Transverse colon (tissue), 4 donors: ENCODE measurements at regions not wholly inside any gene's neighbourhood (a gene's known extent, or its start where the extent isn't known, plus 50 kb on each side); places are given as distances from the start of the nearest gene placed in this dataset.

Experiments
- DNase-seq: peaks from one replicate; pipeline ENCODE4 v3.0.0-alpha.2; 2019
- H3K27ac ChIP-seq, 4 donors: fragments of 200-600 bp; sonication (generic); 2 replicates each; pipeline ENCODE4 v1.5.1; 2016 to 2018; ENCODE audit warnings: inconsistent platforms in 4 of 4
- H3K27me3 ChIP-seq: fragments of 200-600 bp; sonication (generic); 2 replicates; pipeline ENCODE4 v1.5.1; 2017; ENCODE audit warnings: inconsistent platforms
- H3K36me3 ChIP-seq, 4 donors: fragments of 200-600 bp; sonication (generic); 2 replicates each; pipeline ENCODE4 v1.5.1; 2017 to 2019; ENCODE audit warnings: inconsistent platforms in 4 of 4
- H3K4me1 ChIP-seq, 4 donors: fragments of 200-600 bp; sonication (generic); 2 replicates each; pipeline ENCODE4 v1.5.1; 2017 to 2020; ENCODE audit warnings: inconsistent platforms in 4 of 4
- H3K4me3 ChIP-seq, 4 donors: fragments of 200-600 bp; sonication (generic); 1 replicate in 1 of 4; 2 replicates in 3 of 4; pipeline versions ENCODE4 v1.5.1 to v1.6.1; 2017 to 2019; ENCODE audit warnings: inconsistent platforms in 4 of 4
- H3K9me3 ChIP-seq, 2 donors: fragments of 200-600 bp; sonication (generic); 2 replicates each; pipeline ENCODE4 v1.5.1; 2017 to 2019; ENCODE audit warnings: inconsistent platforms in 2 of 2
- CTCF ChIP-seq, 5 experiments: fragments of 200-600 bp in 3 of 5; fragments of 450-650 bp in 2 of 5; sonication (generic) in 3 of 5; IDR thresholded peaks; 1 replicate in 2 of 5; 2 replicates in 3 of 5; pipeline ENCODE4 v1.5.1; 2016 to 2017; ENCODE audit warnings: antibody characterized with exemption in 5 of 5, inconsistent platforms in 3 of 5, mild to moderate bottlenecking in 2 of 5, moderate library complexity in 1 of 5
- EP300 ChIP-seq: sonication (generic); formaldehyde crosslinking; IDR thresholded peaks from one replicate; pipeline ENCODE4 v1.6.1; 2017; ENCODE audit warnings: antibody characterized with exemption, low read depth
- POLR2A ChIP-seq: fragments of 450-650 bp; IDR thresholded peaks from one replicate; pipeline ENCODE4 v1.6.1; 2016; ENCODE audit warnings: antibody characterized with exemption, mild to moderate bottlenecking, moderate library complexity
- POLR2AphosphoS5 ChIP-seq, 3 donors: sonication (generic); formaldehyde crosslinking; IDR thresholded peaks; one replicate each; pipeline ENCODE4 v1.6.1; 2016; ENCODE audit warnings: antibody characterized with exemption in 3 of 3
- WGBS, 2 donors: methylation state at CpG; one replicate each; pipeline ENCODE4 v1.1.5; 2018; ENCODE audit warnings: low coverage in 1 of 2; 5-methylcytosine and 5-hydroxymethylcytosine counted together
- in situ Hi-C, 4 donors: fragments of 200-750 bp; cut with MboI; loops; one replicate each; pipeline versions ENCODE4 v1.15.0 to v1.15.1; 2017; ENCODE audit warnings: low sequenced_read_pairs in 3 of 4, low pct_ligation_motif_present in 1 of 4, low pct_unique_long_range_greater_than_20kb in 1 of 4
- intact Hi-C: fragments of 100-400 bp; cut with DNase I; formaldehyde crosslinking; loops from one replicate; pipeline ENCODE4 v1.15.1; 2023; ENCODE audit warnings: low total_unique reads

- no peak for DNase-seq
- Histone ChIP-seq H3K9me3 (no peaks in the 10 kb centered on the region), H3K4me1 (peaks cover 0 to 4% (median 0%) of the 10 kb centered on the region in 4 donors), H3K27me3 (no peaks in the 10 kb centered on the region), H3K36me3 (no peaks in the 10 kb centered on the region), H3K27ac (peak overlapping the region in 1 of 4 donors; percentile 52), H3K4me3 (no peak overlapping the region)
- no peak for TF ChIP-seq CTCF (IDR thresholded peaks at IDR 0.05)
- no peak for TF ChIP-seq POLR2AphosphoS5 (IDR thresholded peaks at IDR 0.05)
- TF ChIP-seq EP300: no peak
- in situ Hi-C loops: no loop called here
- 69% methylated on average over 3 of the region's 3 CpGs for WGBS, 2 donors
- intact Hi-C loops: no loop called here
Observed at GRCh38 chr5:158486566-158486965, 613.1 kb downstream of the EBF1 start.

GRCh38 chr5:158485604-158486081 lies 614.1 kb downstream of the EBF1 start:
- Histone ChIP-seq H3K4me3 (no peak overlapping the region), H3K27ac (peak overlapping the region in 2 of 4 donors; percentile 6 to 10), H3K36me3 (no peaks in the 10 kb centered on the region), H3K9me3 (no peaks in the 10 kb centered on the region), H3K4me1 (peaks cover 0 to 4% (median 0%) of the 10 kb centered on the region in 4 donors), H3K27me3 (no peaks in the 10 kb centered on the region)
- intact Hi-C loops: no loop called here
- DNase-seq: no peak
- WGBS, 2 donors: 48% methylated on average over 6 of the region's 6 CpGs; no CpG with 5 or more reads in 1 of the 2 donors
- TF ChIP-seq CTCF (IDR thresholded peaks at IDR 0.05) (no peak), POLR2AphosphoS5 (IDR thresholded peaks at IDR 0.05) (no peak), POLR2A (no peak), EP300 (no peak)
- in situ Hi-C loops: no loop called here

- Histone ChIP-seq H3K36me3 (no peaks in the 10 kb centered on the region), H3K9me3 (no peaks in the 10 kb centered on the region), H3K27me3 (no peaks in the 10 kb centered on the region), H3K4me3 (no peak overlapping the region), H3K27ac (peak overlapping the region in 1 of 4 donors; percentile 35), H3K4me1 (peaks cover 0 to 4% (median 0%) of the 10 kb centered on the region in 4 donors)
- intact Hi-C loops: no loop called here
- TF ChIP-seq CTCF (IDR thresholded peaks at IDR 0.05) (no peak), POLR2AphosphoS5 (IDR thresholded peaks at IDR 0.05) (no peak), POLR2A (no peak), EP300 (no peak)
- in situ Hi-C loops: no loop called here
- DNase-seq: no peak
- 72 to 82% methylated on average over 7 to 10 of the region's 10 CpGs for WGBS, 2 donors
Observed at GRCh38 chr5:158485047-158485446, 614.7 kb downstream of the EBF1 start.

GRCh38 chr5:158484150-158484549 lies 615.6 kb downstream of the EBF1 start:
- peaks cover 0 to 4% (median 0%) of the 10 kb centered on the region in 4 donors for H3K4me1 ChIP-seq
- no peaks in the 10 kb centered on the region for H3K36me3 ChIP-seq
- no peaks in the 10 kb centered on the region for H3K9me3 ChIP-seq
- no peak overlapping the region for H3K4me3 ChIP-seq
- no peak for DNase-seq
- WGBS, 2 donors: 67% methylated on average over 1 of the region's 1 CpG; no CpG with 5 or more reads in 1 of the 2 donors
- H3K27me3 ChIP-seq: no peaks in the 10 kb centered on the region
- no peak overlapping the region for H3K27ac ChIP-seq
- in situ Hi-C loops: no loop called here
- intact Hi-C loops: no loop called here
- no peak for TF ChIP-seq EP300
- TF ChIP-seq POLR2A: no peak
- TF ChIP-seq CTCF (IDR thresholded peaks at IDR 0.05): no peak
- no peak for TF ChIP-seq POLR2AphosphoS5 (IDR thresholded peaks at IDR 0.05)
